HT1080 (cell line): ENCODE measurements at regions not wholly inside any gene's neighbourhood (a gene's known extent, or its start where the extent isn't known, plus 50 kb on each side); places are given as distances from the start of the nearest gene placed in this dataset.

Experiments
- DNase-seq: peaks from one replicate; pipeline ENCODE4 v3.0.0-alpha.2; 2015; ENCODE audit warnings: low read depth

DNA sequence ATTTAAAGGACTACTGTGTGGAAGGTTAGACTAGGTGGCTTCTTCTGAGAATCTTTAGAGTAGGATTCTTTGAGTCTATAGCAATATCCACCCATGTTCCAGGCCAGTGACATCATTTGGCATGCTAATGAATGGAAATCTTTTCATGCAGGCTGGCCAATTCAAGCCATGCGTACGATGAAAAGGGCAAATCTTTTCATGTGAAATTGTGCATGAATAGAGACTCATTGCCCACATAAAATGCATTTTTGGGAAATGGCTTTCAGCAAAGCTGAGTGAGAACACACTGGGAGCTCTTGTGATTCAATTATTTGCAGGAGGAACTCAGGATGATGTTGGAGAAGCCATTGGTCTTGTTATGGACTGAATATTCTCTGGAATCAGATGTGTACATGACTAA lies 324.9 kb upstream of the DAB1 start:
- no peak for DNase-seq

GRCh38 chr1:57747818-57748217 lies 324.0 kb upstream of the DAB1 start:
- DNase-seq = no peak

- no peak for DNase-seq
Observed at GRCh38 chr1:57741521-57741920, 317.7 kb upstream of the DAB1 start.

DNA sequence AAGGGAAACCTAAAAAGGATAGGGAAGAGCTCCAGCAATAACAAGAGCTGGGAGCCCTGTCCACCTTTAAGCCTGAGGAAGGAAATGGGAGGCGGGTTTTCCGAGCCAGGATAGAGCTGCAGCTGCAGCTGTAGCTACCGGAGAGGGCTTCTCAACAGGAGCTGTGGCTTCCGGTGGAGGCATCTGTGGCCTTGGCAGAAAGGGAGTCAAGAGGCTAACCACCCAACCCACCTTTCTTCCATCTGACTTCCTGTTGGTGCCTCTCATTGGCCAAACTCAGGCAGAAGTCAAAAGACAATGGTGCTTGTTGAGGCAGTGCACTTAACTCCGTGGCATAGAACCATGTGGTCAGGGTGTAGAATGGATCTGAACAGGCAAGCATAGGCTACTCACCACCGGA lies 313.1 kb upstream of the DAB1 start:
- peak; percentile 2 for DNase-seq

DNA sequence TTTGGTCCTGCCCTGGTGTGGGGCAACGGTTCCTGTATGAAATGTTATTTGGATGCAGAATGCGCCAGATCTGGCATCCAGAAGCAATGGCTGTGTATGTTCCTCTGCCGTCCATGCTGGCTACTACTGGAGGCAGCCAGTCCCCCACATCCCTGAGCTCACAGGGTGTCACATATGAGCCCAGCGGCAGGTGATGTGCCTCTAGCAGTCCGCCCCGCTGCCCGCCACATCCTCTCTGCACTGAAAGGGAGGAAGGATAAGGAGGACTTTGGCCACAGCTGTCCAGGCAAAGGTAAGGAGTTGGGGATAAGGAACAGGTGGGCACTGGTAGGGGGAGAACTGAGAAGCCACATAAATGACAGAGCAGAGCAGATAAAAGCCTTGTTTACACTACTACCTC lies 305.3 kb upstream of the DAB1 start:
- no peak for DNase-seq

- DNase-seq = no peak
Observed at GRCh38 chr1:57727121-57727520, 303.3 kb upstream of the DAB1 start.

DNA sequence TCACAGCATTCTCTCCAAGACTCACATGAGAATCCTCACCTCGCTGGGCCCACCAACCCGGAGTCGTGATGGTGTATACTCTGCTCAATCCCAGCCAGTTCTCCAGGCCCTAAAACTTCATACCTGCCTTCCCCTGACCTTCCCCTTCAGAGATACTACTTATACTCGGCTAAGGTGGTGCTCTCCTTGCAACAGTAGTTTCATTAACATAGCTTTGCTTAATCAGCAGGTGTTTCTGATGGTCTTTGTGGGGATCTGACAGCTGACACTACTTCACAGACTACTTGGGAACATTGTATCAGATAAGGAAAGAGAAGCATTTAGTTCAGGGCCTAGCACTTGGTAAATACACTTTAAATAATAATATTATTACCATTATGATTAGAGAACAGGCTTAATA lies 301.5 kb upstream of the DAB1 start:
- no peak for DNase-seq

DNA sequence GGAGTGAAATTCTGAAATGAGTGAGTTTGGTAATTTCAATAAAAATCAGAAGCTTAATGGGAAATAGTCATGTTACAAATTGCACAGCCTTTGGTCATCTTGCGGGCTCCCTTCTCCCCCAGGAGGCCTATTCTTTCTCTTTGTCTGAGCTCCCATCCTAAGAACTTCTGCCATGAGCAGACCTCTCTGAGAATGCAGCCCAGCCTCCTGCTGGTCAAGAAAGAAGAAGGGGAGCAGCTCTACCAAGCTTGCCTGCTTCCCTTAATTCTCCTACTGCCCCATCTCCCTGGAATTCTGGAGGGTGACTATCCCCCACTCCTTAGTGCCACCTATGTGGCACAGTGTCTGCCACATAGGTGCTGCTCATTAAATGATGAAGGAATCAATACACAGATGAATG lies 300.7 kb upstream of the DAB1 start:
- DNase-seq = no peak

GRCh38 chr1:57722285-57722978 lies 298.6 kb upstream of the DAB1 start:
- no peak for DNase-seq

- no peak for DNase-seq
Observed at GRCh38 chr1:57721001-57721400, 297.1 kb upstream of the DAB1 start.

DNA sequence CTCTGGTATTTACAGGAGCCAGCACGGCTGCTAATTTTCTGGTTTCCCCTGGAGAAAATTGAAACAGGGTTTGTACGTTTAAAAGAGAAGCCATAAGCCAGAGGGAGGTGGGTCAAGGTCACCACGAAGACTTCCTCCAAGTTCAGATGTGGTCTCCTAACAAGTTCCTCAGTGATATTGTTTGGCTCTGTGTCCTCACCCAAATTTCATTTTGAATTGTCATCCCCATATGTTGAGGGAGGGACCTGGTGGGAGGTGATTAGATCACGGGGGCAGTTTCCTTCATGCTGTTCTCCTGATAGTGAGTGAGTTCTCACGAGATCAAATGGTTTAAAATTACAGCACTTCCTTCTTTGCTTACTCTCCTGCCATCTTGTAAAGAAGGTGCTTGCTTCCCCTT lies 295.4 kb upstream of the DAB1 start:
- DNase-seq = no peak

DNA sequence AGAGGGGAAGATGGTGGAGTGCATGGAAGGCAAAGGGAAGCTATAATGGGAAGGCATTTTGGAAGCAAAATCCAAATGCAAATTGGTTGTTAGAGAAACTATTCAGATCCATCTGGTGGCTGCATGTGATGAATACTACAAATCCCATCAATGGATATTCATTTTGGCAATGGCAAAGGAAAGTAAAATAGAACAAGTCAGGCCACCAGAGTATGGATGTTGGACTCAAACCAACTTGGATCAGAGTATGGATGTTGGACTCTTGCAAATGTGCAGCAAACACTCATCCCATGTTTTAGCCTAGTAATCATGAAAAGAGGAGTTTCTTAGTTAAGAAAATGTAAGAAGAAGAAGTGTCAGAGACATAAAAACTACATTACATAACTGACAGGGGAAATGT lies 289.6 kb upstream of the DAB1 start:
- DNase-seq = no peak

- DNase-seq = no peak
Observed at GRCh38 chr1:57712846-57713245, 289.0 kb upstream of the DAB1 start.

- no peak for DNase-seq
Observed at GRCh38 chr1:57711326-57711725, 287.5 kb upstream of the DAB1 start.

- no peak for DNase-seq
Observed at GRCh38 chr1:57707631-57708030, 283.8 kb upstream of the DAB1 start.

DNA sequence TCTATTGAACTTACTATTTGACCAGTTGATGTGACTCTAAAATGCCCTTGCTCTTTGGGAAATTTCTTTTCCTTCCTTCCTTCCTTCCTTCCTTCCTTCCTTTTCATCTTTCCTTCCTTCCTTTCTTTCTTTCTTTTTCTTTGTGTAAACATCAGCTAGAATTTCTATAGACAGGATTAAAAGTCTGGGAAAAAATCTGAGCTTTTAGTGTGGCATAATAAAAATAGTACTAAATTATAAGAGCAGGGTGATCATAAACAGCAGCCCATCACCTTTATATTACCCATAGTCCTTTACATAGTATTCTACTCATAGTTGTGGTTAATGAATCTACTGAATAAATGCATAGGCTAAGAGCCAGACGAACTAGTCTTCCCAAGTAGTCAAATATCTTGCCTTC lies 281.0 kb upstream of the DAB1 start:
- DNase-seq = no peak

- no peak for DNase-seq
Observed at GRCh38 chr1:57704231-57704630, 280.4 kb upstream of the DAB1 start.

- DNase-seq = no peak
Observed at GRCh38 chr1:57696904-57697303, 273.0 kb upstream of the DAB1 start.

GRCh38 chr1:57696043-57696442 lies 272.2 kb upstream of the DAB1 start:
- DNase-seq = no peak

DNA sequence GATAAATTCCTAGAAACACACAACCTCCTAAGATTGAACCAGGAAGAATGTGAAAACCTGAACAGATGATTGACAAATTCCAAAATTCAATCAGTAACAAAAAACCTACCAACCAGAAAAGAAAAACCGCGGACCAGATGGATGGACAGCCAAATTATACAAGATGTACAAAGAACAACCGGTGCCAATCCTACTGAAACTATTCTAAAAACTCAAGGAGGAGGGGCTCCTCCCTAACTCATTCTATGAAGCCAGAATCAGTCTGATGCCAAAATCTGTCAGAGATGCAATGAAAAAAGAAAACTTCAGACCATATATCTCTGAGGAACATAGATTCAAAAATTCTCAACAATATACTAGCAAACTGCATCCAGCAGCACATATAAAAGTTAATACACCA lies 262.4 kb upstream of the DAB1 start:
- no peak for DNase-seq

DNA sequence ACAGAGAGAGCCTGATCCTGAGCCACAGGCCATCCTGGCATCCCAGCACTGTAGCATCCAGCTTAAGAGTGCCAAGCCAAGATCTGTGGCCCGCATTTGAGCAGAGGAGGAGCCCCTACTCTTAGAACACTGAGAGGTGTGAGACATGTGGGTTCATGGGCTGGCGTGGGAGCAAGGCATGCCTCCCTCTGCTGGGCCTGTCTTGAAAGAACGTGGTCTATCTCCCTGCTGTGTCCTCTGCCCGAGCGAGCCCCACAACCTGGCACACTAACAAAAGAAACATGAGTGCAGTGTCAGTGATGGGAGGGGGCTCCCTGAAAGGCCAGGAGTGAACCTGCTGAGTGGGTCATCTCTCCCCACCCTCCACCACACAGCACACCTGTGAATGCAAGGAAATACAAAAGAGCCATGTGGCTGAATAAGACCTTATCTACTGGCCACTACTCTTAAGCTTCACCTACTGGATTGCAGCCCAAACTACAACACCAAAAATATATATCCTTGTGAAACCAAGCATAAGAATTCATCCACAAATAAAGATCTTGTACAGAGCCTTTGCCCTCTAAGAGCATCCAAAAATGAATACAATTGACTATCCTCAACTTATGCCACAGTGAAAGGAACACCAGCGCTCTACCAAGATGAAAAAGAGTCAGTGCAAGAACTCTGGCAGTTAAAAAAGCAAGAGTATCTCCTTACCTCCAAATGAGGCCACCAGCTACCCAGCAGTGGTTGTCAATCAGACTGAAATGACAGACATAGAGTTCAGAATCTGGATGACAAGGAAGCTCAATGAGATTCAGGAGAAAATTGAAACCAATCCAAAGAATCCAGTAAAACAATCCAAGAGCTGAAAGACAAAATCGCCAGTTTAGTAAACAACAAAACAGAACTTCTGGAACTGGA lies 259.4 kb upstream of the DAB1 start:
- DNase-seq = no peak

DNA sequence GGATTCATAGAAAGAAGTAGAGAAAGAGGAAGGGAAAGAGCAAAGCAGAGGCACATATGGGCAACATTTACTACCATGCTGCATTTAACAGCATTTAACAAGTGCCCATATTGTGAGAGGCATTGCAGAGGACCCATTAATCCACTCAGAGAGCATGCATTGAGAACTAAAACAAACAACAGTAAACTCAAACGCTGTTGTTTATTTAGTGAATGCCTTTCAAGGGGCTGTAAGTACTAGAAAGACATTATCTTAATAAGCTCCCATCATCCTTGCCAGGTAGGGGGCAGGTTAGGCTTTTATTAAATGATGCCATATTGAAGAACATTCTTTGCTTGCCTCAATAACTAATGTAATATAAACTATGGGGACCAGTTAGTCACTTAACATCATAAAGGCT lies 254.3 kb upstream of the DAB1 start:
- no peak for DNase-seq

GRCh38 chr1:57675776-57676175 lies 251.9 kb upstream of the DAB1 start:
- DNase-seq = no peak
